Naive B cell (primary cell): ENCODE measurements at regions not wholly inside any gene's neighbourhood (a gene's known extent, or its start where the extent isn't known, plus 50 kb on each side); places are given as distances from the start of the nearest gene placed in this dataset.

Source experiments
- ATAC-seq, 2 donors: fragments of 150-1000 bp; cut with Tn5 transposase; 2 replicates each; pipeline ENCODE4 v1.10.0; 2021; ENCODE audit warnings: low read depth in 2 of 2, mild to moderate bottlenecking in 2 of 2, moderate library complexity in 2 of 2
- DNase-seq: peaks from one replicate; pipeline ENCODE4 v3.0.0; 2022
- H3K27ac Mint-ChIP-seq, 6 donors: one replicate each; pipeline ENCODE4 v1.8.0; 2020 to 2022; ENCODE audit warnings: mild to moderate bottlenecking in 6 of 6, mixed read lengths in 6 of 6, moderate library complexity in 5 of 6, inconsistent platforms in 2 of 6
- H3K27me3 Mint-ChIP-seq, 3 donors: one replicate each; pipeline ENCODE4 v1.8.0; 2021 to 2022; ENCODE audit warnings: mixed read lengths in 3 of 3, mild to moderate bottlenecking in 1 of 3
- H3K36me3 Mint-ChIP-seq, 2 donors: one replicate each; pipeline ENCODE4 v1.8.0; 2020 to 2022; ENCODE audit warnings: mixed read lengths in 2 of 2, inconsistent platforms in 1 of 2, mild to moderate bottlenecking in 1 of 2
- H3K4me1 Mint-ChIP-seq, 3 donors: one replicate each; pipeline ENCODE4 v1.8.0; 2020 to 2022; ENCODE audit warnings: mixed read lengths in 3 of 3, inconsistent platforms in 1 of 3, mild to moderate bottlenecking in 1 of 3, moderate library complexity in 1 of 3
- H3K4me3 Mint-ChIP-seq, 8 donors: one replicate each; pipeline ENCODE4 v1.8.0; 2020 to 2022; ENCODE audit warnings: mild to moderate bottlenecking in 8 of 8, mixed read lengths in 8 of 8, moderate library complexity in 8 of 8, inconsistent platforms in 2 of 8
- H3K9me3 Mint-ChIP-seq, 7 donors: one replicate each; pipeline ENCODE4 v1.8.0; 2020 to 2022; ENCODE audit warnings: mixed read lengths in 7 of 7, mild to moderate bottlenecking in 5 of 7, inconsistent platforms in 2 of 7, moderate library complexity in 1 of 7

- ATAC-seq (no peak), DNase-seq (no peak)
- H3K4me3 Mint-ChIP-seq, result no peak overlapping the region
- H3K9me3 Mint-ChIP-seq, result peaks cover 0 to 6% (median 0%) of the 10 kb centered on the region in 7 donors
- H3K27ac Mint-ChIP-seq, result no peak overlapping the region
- no peaks in the 10 kb centered on the region for H3K36me3 Mint-ChIP-seq
- peaks cover 0 to 11% (median 0%) of the 10 kb centered on the region in 3 donors for H3K27me3 Mint-ChIP-seq
- H3K4me1 Mint-ChIP-seq, result no peaks in the 10 kb centered on the region
Observed at GRCh38 chr2:67500541-67500940, 103.4 kb downstream of the ETAA1 start.

- ATAC-seq, result no peak
- no peaks in the 10 kb centered on the region for H3K4me1 Mint-ChIP-seq
- no peak overlapping the region for H3K27ac Mint-ChIP-seq
- no peaks in the 10 kb centered on the region for H3K36me3 Mint-ChIP-seq
- no peak for DNase-seq
- no peak overlapping the region for H3K4me3 Mint-ChIP-seq
- peaks cover 0 to 6% (median 5%) of the 10 kb centered on the region in 7 donors for H3K9me3 Mint-ChIP-seq
- peaks cover 0 to 11% (median 0%) of the 10 kb centered on the region in 3 donors for H3K27me3 Mint-ChIP-seq
Observed at GRCh38 chr2:67502346-67503065, 105.4 kb downstream of the ETAA1 start.

GRCh38 chr2:67503066-67503795, 106.1 kb downstream of the ETAA1 start:
- H3K36me3 Mint-ChIP-seq, result no peaks in the 10 kb centered on the region
- no peak overlapping the region for H3K27ac Mint-ChIP-seq
- no peak overlapping the region for H3K4me3 Mint-ChIP-seq
- H3K4me1 Mint-ChIP-seq, result no peaks in the 10 kb centered on the region
- ATAC-seq (no peak), DNase-seq (no peak)
- H3K9me3 Mint-ChIP-seq, result peaks cover 0 to 6% (median 3%) of the 10 kb centered on the region in 7 donors
- peaks cover 0 to 11% (median under 1%) of the 10 kb centered on the region in 3 donors for H3K27me3 Mint-ChIP-seq

GRCh38 chr2:67510745-67511144, 113.6 kb downstream of the ETAA1 start:
- Mint-ChIP-seq H3K4me3 (no peak overlapping the region), H3K27ac (no peak overlapping the region), H3K9me3 (peaks cover 0 to 8% (median 2%) of the 10 kb centered on the region in 7 donors), H3K4me1 (no peaks in the 10 kb centered on the region), H3K36me3 (no peaks in the 10 kb centered on the region), H3K27me3 (peaks cover 4 to 6% (median 5%) of the 10 kb centered on the region in 3 donors)
- DNase-seq (no peak), ATAC-seq (no peak)

- ATAC-seq, result no peak
- peaks cover 0 to 4% (median 0%) of the 10 kb centered on the region in 7 donors for H3K9me3 Mint-ChIP-seq
- no peak overlapping the region for H3K4me3 Mint-ChIP-seq
- H3K4me1 Mint-ChIP-seq, result no peaks in the 10 kb centered on the region
- no peak for DNase-seq
- H3K27ac Mint-ChIP-seq, result no peak overlapping the region
- H3K36me3 Mint-ChIP-seq, result no peaks in the 10 kb centered on the region
- H3K27me3 Mint-ChIP-seq, result peaks cover 0 to 6% (median 4%) of the 10 kb centered on the region in 3 donors
Observed at GRCh38 chr2:67514515-67514914, 117.4 kb downstream of the ETAA1 start.

- DNase-seq, result no peak
Observed at GRCh38 chr2:67515056-67515455, 117.9 kb downstream of the ETAA1 start.

GRCh38 chr2:67515538-67515937, 118.4 kb downstream of the ETAA1 start:
- Mint-ChIP-seq H3K9me3 (peaks cover 0 to 4% (median 0%) of the 10 kb centered on the region in 7 donors), H3K4me1 (no peaks in the 10 kb centered on the region), H3K27me3 (peaks cover 0 to 6% (median 4%) of the 10 kb centered on the region in 3 donors), H3K36me3 (no peaks in the 10 kb centered on the region), H3K4me3 (no peak overlapping the region), H3K27ac (no peak overlapping the region)
- DNase-seq (no peak), ATAC-seq (no peak)

More at GRCh38 chr2:67515056-67515455, 117.9 kb downstream of the ETAA1 start:
- H3K27ac Mint-ChIP-seq, result no peak overlapping the region
- ATAC-seq, result no peak
- H3K36me3 Mint-ChIP-seq, result no peaks in the 10 kb centered on the region
- H3K4me1 Mint-ChIP-seq, result no peaks in the 10 kb centered on the region
- no peak overlapping the region for H3K4me3 Mint-ChIP-seq
- peaks cover 0 to 6% (median 4%) of the 10 kb centered on the region in 3 donors for H3K27me3 Mint-ChIP-seq
- H3K9me3 Mint-ChIP-seq, result peaks cover 0 to 4% (median 0%) of the 10 kb centered on the region in 7 donors

DNA sequence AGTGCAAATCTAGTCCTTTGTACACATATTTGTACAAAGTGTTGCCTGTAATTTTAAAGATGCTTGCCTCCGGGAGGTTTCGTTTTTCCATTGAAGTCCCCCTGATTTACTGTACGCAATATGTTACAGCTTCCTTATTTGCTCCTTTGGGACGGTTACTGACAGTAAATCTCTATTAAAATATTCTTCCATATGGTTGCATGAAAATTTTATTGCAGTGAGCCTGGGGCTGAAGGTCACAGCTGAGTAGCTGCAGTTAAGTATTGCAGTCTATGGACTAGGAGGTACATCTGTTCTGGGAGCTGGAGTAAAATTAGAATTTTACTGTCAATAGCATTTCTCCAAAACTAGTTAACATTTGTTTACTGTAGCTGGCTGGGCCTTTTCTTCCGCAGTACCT, 119.2 kb downstream of the ETAA1 start:
- Mint-ChIP-seq H3K27ac (no peak overlapping the region), H3K27me3 (peaks cover 0 to 6% (median 4%) of the 10 kb centered on the region in 3 donors), H3K36me3 (no peaks in the 10 kb centered on the region), H3K4me3 (no peak overlapping the region), H3K4me1 (no peaks in the 10 kb centered on the region), H3K9me3 (peaks cover 0 to 4% (median 0%) of the 10 kb centered on the region in 7 donors)
- DNase-seq (no peak), ATAC-seq (no peak)

- ATAC-seq (no peak), DNase-seq (no peak)
- Mint-ChIP-seq H3K27me3 (peaks cover 0 to 6% (median 4%) of the 10 kb centered on the region in 3 donors), H3K27ac (no peak overlapping the region), H3K4me1 (no peaks in the 10 kb centered on the region), H3K4me3 (no peak overlapping the region), H3K36me3 (no peaks in the 10 kb centered on the region), H3K9me3 (peaks cover 0 to 4% (median 0%) of the 10 kb centered on the region in 7 donors)
Observed at GRCh38 chr2:67516899-67517530, 119.9 kb downstream of the ETAA1 start.

- H3K4me1 Mint-ChIP-seq, result no peaks in the 10 kb centered on the region
- DNase-seq (no peak), ATAC-seq (no peak)
- peaks cover 0 to 9% (median 0%) of the 10 kb centered on the region in 3 donors for H3K27me3 Mint-ChIP-seq
- no peak overlapping the region for H3K4me3 Mint-ChIP-seq
- H3K27ac Mint-ChIP-seq, result peak overlapping the region in 2 of 6 donors; percentile 7 to 54
- H3K36me3 Mint-ChIP-seq, result no peaks in the 10 kb centered on the region
- H3K9me3 Mint-ChIP-seq, result peaks cover 0 to 4% (median 0%) of the 10 kb centered on the region in 7 donors
Observed at GRCh38 chr2:67522148-67522547, 125.0 kb downstream of the ETAA1 start.

- Mint-ChIP-seq H3K27ac (no peak overlapping the region), H3K27me3 (peaks cover 0 to 9% (median 0%) of the 10 kb centered on the region in 3 donors), H3K4me3 (no peak overlapping the region), H3K9me3 (peaks cover 0 to 4% (median 3%) of the 10 kb centered on the region in 7 donors), H3K36me3 (peaks cover 0 to 4% of the 10 kb centered on the region in 2 donors), H3K4me1 (no peaks in the 10 kb centered on the region)
- ATAC-seq, result no peak
- DNase-seq, result no peak
Observed at GRCh38 chr2:67524213-67524612, 127.1 kb downstream of the ETAA1 start.

GRCh38 chr2:67524777-67525176, 127.6 kb downstream of the ETAA1 start:
- peaks cover 0 to 4% (median 3%) of the 10 kb centered on the region in 7 donors for H3K9me3 Mint-ChIP-seq
- H3K4me3 Mint-ChIP-seq, result no peak overlapping the region
- peaks cover 0 to 4% of the 10 kb centered on the region in 2 donors for H3K36me3 Mint-ChIP-seq
- no peaks in the 10 kb centered on the region for H3K4me1 Mint-ChIP-seq
- no peak for ATAC-seq
- no peak overlapping the region for H3K27ac Mint-ChIP-seq
- peaks cover 0 to 9% (median 0%) of the 10 kb centered on the region in 3 donors for H3K27me3 Mint-ChIP-seq
- no peak for DNase-seq

DNA sequence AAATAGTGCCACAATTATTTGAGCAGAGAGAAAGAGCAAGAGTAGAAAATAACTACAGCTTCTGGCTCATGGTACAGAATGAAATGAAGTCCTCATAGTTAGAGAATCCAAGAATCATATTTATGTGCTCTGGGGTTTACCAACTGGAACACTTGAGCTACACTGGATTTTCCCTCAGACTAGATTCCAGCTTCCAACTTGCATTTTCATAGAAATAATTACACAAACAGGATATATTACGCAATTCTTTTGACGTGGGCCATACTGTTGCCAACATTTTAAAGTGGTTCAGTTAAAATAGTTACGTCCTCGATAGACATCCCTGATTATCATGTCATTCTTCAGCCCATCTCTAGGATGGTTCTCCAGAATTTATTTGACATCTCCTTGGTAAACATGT, 129.2 kb downstream of the ETAA1 start:
- peaks cover 0 to 4% of the 10 kb centered on the region in 2 donors for H3K36me3 Mint-ChIP-seq
- H3K9me3 Mint-ChIP-seq, result peaks cover 0 to 4% (median 3%) of the 10 kb centered on the region in 7 donors
- ATAC-seq (no peak), DNase-seq (no peak)
- H3K27me3 Mint-ChIP-seq, result peaks cover 0 to 9% (median 0%) of the 10 kb centered on the region in 3 donors
- H3K4me3 Mint-ChIP-seq, result no peak overlapping the region
- H3K27ac Mint-ChIP-seq, result no peak overlapping the region
- H3K4me1 Mint-ChIP-seq, result no peaks in the 10 kb centered on the region
